D721Med (cell line): ENCODE measurements at regions not wholly inside any gene's neighbourhood (a gene's known extent, or its start where the extent isn't known, plus 50 kb on each side); places are given as distances from the start of the nearest gene placed in this dataset.

ENCODE experiments used
- DNase-seq: peaks from one replicate; pipeline ENCODE4 v3.0.0; 2011; ENCODE audit warnings: low spot score; ENCODE audit not compliant: insufficient read length
- FAIRE-seq: peaks from 2 replicates; lab custom pipeline; 2011; peaks lifted over from hg19 to GRCh38; lab: Jason Lieb, UNC
- CTCF ChIP-seq: IDR thresholded peaks from 2 replicates; pipeline ENCODE4 v1.5.1; 2012; ENCODE audit warnings: mild to moderate bottlenecking, control low read depth; ENCODE audit not compliant: insufficient read depth; ENCODE audit errors: missing control alignments

DNA sequence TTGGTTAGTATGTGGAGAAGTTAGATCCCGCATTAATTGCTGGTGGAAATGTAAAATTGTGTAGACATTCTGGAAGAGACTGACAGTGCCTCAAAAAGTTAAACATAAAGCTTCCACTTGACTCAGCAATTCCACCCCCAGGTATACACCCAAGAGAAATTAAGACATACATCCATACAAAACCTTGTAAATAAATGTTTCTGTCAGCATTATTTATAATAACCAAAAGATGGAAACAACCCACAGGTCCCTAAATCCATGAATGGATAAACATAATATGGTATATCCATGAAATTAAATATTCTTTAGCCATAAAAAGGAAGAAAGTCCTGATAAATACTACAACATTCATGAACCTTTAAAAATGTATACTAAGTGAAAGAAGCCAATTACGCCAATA lies 817.4 kb downstream of the NTRK3 start:
- DNase-seq = no peak
- no peak for FAIRE-seq
- no peak for TF ChIP-seq CTCF

GRCh38 chr15:87433871-87434270 lies 822.7 kb downstream of the NTRK3 start:
- DNase-seq (no peak), FAIRE-seq (no peak)
- no peak for TF ChIP-seq CTCF

DNA sequence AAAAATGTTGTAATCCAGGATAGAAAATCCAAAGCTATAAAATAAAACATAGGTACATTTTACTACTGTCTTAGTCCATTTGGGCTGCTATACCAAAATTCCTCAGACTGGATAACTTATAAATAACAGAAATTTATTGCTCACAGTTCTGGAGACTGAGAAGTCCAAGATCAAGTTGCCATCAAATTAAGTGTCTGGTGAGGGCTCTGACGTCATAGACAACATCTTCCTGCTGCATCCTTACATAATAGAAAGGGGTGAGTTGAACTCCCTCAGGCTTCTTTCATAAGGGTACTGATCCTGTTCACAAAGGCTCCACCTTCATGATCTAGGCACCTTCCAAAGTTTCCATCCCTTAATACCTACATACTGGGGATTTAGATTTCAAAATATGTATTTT lies 826.8 kb downstream of the NTRK3 start:
- TF ChIP-seq CTCF = no peak
- no peak for DNase-seq
- no peak for FAIRE-seq

DNA sequence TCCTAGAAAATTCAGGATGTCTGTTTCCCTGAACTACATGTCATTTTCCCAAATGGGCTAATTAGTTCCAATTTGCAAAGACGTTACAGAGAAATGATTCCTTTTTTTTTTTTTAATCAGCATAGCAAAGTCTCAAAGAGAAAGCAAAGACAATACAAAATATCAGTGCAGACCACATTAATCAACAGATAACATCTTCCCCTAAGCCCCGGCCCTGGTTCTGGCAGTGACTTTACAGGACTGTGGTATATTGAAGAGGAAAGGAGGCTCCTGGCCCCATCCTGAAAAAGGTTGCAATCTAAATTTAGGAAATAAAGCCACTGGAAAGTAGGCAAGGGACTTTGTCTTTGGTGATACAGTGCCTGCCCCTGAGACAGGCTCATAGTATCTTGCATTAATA lies 836.5 kb downstream of the NTRK3 start:
- FAIRE-seq = no peak
- TF ChIP-seq CTCF = no peak
- DNase-seq = no peak

DNA sequence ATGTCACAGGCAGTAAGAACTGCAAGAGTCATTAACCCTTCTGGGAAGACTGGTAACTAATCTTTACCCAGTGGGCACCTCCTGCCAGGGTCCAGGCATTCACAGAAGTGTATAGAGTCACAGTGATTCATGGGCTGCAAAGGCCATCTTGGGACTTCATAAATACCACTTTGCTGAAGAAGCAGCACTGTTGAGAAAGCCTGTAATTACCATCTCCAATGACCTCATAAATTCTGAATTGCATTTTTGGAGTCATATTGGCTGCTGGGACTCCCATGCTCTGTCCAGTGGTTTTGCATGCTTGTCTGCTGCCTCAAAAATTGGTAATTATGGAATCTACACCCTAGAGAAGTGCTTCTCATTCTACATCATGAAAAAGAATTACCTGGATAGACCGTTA lies 837.2 kb downstream of the NTRK3 start:
- FAIRE-seq (no peak), DNase-seq (no peak)
- no peak for TF ChIP-seq CTCF

DNA sequence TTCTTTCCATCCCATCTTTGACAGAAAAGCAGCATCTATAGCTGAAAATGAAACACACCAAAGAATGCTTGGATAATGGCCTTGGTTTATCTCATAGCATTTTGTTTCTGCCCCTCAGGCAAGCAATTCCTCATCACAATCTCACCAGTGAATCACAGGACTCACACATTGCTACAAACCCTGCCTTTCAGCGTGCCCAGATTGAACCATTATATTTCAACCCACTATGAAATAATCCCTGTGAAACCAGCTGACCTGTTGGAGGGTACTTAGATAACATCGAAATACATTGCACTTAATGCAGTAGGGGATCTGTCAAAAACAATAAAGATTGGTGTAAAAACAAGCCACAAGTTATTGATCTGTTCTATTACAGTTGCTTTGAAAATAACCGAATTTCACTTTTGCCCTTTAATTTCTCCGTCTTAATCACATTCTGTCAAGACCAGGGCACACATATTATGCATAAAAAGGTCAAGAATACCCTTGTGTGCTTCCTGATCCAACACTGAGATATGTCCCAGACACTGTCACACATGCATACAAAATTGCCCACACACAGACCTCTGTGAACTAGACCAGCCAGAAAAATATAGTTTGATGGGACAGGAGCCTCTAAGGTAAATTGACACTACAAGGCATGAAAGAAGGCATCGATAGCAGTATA lies 839.8 kb downstream of the NTRK3 start:
- no peak for DNase-seq
- FAIRE-seq = no peak
- TF ChIP-seq CTCF = no peak

DNA sequence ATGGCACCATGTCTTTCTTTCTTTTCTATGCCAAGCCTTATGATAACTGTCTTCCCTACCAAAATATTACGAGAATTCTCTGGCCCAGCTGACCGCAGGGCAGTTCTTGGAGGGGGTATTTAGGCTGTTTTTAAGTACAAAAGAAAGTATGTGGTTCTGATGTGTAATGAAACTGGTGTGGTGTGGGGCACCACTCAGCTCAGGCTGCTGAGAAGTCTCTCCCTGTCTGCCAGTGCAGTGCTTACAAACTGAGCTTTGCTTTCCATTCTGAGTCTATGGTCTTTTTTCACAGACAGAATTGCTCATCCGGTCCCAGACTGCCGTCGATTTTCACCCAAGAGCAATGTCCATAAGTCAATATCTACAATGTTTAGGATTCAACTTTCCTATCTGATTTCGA lies 847.6 kb downstream of the NTRK3 start:
- FAIRE-seq = no peak
- DNase-seq = no peak
- TF ChIP-seq CTCF = no peak
